Endothelial cell of umbilical vein (primary cell): ENCODE measurements at regions not wholly inside any gene's neighbourhood (a gene's known extent, or its start where the extent isn't known, plus 50 kb on each side); places are given as distances from the start of the nearest gene placed in this dataset.
"Not testable (repeated sequence)": the region's sequence is repeated elsewhere in the genome, so short reads cannot be mapped to it uniquely, and the experiment has no call there.

Experiments used
- EZH2 ChIP-seq: IDR thresholded peaks from 2 replicates; pipeline ENCODE4 v1.6.1; 2012; ENCODE audit warnings: borderline replicate concordance, low read depth, mild to moderate bottlenecking, moderate library complexity, low read length, inconsistent platforms; ENCODE audit not compliant: severe bottlenecking
- GATA2 ChIP-seq: IDR thresholded peaks from 2 replicates; pipeline ENCODE4 v1.7.0; 2011; ENCODE audit warnings: low read depth, mild to moderate bottlenecking, moderate library complexity, mixed read lengths, low read length; ENCODE audit not compliant: insufficient read length, insufficient read depth
- JUN ChIP-seq: IDR thresholded peaks from 2 replicates; pipeline ENCODE4 v1.6.1; 2011; ENCODE audit warnings: borderline replicate concordance, low read depth; ENCODE audit not compliant: insufficient read length, insufficient read depth
- MAX ChIP-seq: IDR thresholded peaks from 2 replicates; pipeline ENCODE4 v1.6.1; 2011; ENCODE audit not compliant: insufficient read depth, insufficient read length
- MYC ChIP-seq: IDR thresholded peaks from one replicate; pipeline ENCODE4 v1.6.1; 2011; ENCODE audit warnings: mild to moderate bottlenecking, low read depth, low read length
- POLR2A ChIP-seq: IDR thresholded peaks from 2 replicates; pipeline ENCODE4 v1.6.1; 2012; ENCODE audit warnings: low read depth, mild to moderate bottlenecking, control low read depth, low read length
- POLR2AphosphoS5 ChIP-seq: IDR thresholded peaks from 2 replicates; pipeline ENCODE4 v1.6.1; 2012; ENCODE audit warnings: low read depth, mild to moderate bottlenecking, control low read depth, low read length, moderate library complexity; ENCODE audit not compliant: insufficient read depth
- TF ChIP-seq, protein P1 (sequence below), 2 donors: IDR thresholded peaks; 1 replicate in 1 of 2; 2 replicates in 1 of 2; pipeline ENCODE4 v1.5.1; 2011; ENCODE audit warnings: low read length in 2 of 2, mild to moderate bottlenecking in 2 of 2, moderate library complexity in 2 of 2, control low read depth in 1 of 2, inconsistent platforms in 1 of 2, low read depth in 1 of 2; ENCODE audit not compliant: insufficient read depth in 1 of 2; ENCODE audit errors: extremely low read depth in 1 of 2

- TF ChIP-seq, protein P1, sequence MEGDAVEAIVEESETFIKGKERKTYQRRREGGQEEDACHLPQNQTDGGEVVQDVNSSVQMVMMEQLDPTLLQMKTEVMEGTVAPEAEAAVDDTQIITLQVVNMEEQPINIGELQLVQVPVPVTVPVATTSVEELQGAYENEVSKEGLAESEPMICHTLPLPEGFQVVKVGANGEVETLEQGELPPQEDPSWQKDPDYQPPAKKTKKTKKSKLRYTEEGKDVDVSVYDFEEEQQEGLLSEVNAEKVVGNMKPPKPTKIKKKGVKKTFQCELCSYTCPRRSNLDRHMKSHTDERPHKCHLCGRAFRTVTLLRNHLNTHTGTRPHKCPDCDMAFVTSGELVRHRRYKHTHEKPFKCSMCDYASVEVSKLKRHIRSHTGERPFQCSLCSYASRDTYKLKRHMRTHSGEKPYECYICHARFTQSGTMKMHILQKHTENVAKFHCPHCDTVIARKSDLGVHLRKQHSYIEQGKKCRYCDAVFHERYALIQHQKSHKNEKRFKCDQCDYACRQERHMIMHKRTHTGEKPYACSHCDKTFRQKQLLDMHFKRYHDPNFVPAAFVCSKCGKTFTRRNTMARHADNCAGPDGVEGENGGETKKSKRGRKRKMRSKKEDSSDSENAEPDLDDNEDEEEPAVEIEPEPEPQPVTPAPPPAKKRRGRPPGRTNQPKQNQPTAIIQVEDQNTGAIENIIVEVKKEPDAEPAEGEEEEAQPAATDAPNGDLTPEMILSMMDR (IDR thresholded peaks at IDR 0.05; ENCODE audit: extremely low read depth in 1 of 2, insufficient read depth in 1 of 2, low read depth in 1 of 2, low read length in 2 of 2) = not testable (repeated sequence)
- not testable (repeated sequence) for TF ChIP-seq MAX, EZH2, POLR2AphosphoS5, GATA2, JUN, POLR2A, MYC
These were observed 1948.5 kb upstream of the DEFB115 start for GRCh38 chr20:29308956-29309355.
